AG09319 (cell line): ENCODE measurements at regions not wholly inside any gene's neighbourhood (a gene's known extent, or its start where the extent isn't known, plus 50 kb on each side); places are given as distances from the start of the nearest gene placed in this dataset.

Experiments
- DNase-seq: peaks from one replicate; pipeline ENCODE4 v3.0.0-alpha.2; 2010; ENCODE audit warnings: low read depth; ENCODE audit errors: extremely low read depth
- TF ChIP-seq, protein P1 (sequence below): IDR thresholded peaks from 2 replicates; pipeline ENCODE4 v1.5.1; 2011; ENCODE audit warnings: low read depth, mild to moderate bottlenecking, inconsistent platforms, low read length, moderate library complexity

DNA sequence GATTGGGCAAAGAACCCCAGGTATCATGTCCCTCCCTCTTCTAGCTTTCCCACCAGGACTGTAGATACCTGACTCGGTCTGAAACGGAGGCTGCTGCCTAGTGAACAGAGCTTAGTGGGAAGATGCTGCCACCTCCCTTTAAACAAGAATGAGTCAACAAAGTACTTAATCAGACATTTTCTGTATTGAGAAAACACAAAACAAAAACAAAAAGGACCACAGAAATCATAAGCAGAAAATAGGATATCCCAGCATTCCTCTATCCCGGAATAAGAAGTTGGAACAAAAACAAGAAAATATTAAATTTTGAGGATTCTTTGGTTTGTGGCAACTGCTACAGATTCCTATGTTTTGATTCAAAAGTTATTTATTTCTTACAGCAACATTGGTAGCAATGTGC lies 51.7 kb upstream of the COL8A1 start:
- TF ChIP-seq, protein P1, sequence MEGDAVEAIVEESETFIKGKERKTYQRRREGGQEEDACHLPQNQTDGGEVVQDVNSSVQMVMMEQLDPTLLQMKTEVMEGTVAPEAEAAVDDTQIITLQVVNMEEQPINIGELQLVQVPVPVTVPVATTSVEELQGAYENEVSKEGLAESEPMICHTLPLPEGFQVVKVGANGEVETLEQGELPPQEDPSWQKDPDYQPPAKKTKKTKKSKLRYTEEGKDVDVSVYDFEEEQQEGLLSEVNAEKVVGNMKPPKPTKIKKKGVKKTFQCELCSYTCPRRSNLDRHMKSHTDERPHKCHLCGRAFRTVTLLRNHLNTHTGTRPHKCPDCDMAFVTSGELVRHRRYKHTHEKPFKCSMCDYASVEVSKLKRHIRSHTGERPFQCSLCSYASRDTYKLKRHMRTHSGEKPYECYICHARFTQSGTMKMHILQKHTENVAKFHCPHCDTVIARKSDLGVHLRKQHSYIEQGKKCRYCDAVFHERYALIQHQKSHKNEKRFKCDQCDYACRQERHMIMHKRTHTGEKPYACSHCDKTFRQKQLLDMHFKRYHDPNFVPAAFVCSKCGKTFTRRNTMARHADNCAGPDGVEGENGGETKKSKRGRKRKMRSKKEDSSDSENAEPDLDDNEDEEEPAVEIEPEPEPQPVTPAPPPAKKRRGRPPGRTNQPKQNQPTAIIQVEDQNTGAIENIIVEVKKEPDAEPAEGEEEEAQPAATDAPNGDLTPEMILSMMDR = no peak; the same call in 1 of the 2 replicates
- no peak for DNase-seq

DNA sequence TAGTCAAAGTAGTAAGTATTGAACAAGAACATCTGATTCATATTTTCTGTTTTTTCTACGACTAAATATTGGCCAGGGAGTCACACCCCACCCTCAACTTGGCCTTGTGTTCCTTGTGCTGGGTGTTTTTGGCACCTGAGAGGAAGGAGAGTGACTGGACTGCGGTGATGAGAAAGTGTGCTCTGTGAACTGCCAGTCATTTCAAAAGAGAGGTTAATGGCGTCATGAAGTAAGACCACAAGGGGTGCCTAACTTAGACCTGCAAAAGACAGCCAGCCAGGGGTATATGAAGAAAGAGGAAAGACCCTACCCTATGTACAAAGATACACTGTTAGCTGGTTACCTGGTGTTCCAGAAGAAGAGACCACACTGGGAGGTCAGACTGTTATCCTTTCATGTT lies 58.4 kb upstream of the COL8A1 start:
- TF ChIP-seq, protein P1 = no peak
- DNase-seq = no peak

DNA sequence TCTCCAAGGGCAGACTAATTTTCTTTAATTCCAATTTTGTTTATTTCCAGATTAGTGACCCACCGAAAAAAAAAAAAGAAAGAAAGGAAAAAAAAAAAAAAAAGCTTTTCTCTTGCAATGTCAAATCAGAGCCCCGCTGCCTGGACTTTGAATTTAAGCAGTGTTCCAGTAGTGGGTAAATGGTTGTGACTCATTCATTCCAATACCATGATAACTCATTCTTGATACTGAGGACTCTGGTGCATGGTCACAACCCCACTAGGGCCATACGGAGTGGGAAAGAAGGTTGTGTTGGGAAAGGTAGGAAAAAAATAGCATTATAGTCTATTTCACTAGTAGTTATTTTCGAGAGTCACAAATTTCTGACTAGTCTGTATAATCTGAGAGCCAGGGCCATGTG lies 59.1 kb upstream of the COL8A1 start:
- TF ChIP-seq, protein P1 = no peak
- DNase-seq = no peak

DNA sequence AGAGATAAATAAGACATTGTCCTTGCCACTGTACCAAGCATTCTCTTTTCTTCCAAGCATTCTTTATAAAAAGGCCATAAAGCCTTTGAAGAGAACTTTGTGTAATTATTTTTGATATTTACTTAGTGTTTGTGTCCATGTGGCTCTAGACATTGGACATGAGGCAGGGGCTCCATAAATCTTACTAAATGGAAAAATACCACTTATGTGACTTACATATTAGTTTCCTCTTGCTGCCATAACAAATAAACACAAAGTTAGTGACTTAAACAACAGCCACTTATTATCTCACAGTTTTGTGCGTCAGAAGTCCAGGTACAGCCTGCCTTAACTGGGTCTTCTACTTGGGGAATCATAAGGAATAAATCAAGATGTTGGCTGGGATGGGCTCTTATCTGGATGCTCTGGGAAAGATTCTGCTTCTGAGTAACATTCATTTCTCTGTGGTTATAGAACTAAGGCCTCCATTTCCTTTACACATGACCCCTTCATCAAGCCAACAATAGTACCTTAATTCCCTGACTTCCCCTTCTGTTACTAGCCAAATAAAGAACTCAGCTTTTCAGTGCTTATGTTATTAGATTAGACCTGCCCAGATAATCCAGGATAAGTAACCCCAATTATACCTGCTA lies 59.9 kb upstream of the COL8A1 start:
- TF ChIP-seq, protein P1 = no peak
- no peak for DNase-seq

DNA sequence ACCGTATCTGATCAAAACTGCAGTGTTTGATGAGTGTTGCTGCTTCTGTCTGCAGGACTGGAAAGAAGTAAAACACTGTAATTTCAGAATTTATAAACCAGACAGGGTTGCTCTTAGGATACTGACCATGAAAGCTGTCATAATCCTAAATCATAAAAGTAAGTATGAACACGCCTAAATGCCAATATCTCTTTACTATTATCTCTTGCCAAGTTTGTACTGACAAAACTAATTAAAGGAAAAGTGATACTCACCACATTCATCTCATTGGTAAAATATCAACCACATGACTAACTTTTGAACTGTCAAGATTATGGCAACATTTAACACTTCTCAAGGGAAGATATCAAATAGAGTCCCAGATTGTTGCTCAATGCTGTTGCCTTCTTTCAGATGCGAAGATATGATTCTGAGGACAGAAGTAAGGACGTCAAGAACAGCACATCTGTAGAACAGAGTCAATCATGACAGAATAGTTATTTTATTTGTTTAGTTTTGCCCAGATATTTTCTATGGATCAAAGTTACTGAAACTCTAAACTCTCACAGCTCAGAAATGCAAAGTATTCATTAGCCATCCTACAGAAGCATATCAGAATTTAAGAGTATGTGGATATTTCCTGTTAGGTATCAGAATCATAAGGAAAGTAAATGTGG lies 61.4 kb upstream of the COL8A1 start:
- TF ChIP-seq, protein P1 = no peak
- no peak for DNase-seq

DNA sequence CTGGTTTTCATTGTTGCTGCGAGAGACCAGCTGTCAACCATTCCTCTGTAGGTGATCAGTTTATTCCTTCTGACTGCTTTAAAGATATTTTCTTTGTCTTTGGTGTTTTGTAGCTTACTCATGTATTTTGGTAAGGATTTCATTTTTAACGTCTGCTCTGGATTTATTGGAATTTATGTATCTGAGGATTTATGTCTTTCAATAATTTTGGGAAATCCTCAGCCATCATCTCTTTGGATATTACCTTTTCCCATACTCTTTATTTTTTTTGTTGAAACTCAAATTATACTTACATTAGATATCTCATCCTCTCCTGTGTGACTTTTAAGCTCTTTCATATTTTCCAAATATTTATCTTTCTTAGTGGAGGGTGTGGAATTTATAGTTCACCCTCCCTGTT lies 62.7 kb upstream of the COL8A1 start:
- TF ChIP-seq, protein P1 = no peak
- no peak for DNase-seq

DNA sequence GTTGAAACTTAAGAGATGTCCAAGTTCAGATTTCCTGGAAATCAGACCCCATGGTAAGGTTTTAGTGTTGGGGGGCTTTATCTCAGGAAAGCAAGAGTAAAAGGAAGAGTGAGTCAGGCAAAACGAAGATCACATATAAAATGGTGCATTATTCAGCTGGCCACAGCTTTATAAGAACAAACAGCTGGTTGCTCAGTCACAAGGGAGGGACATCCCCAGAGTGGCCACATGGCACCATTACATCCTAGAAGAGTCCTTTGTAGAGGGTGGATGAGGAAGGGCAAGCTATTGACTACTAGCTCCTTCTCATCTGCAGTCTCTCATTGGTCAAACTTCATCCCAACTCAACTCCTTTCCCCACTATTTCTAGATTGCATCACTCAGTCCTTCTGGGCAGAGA lies 68.3 kb upstream of the COL8A1 start:
- no peak for DNase-seq
- TF ChIP-seq, protein P1 = no peak
